ENCODE measurements at regions not wholly inside any gene's neighbourhood (a gene's known extent, or its start where the extent isn't known, plus 50 kb on each side); places are given as distances from the start of the nearest gene placed in this dataset.

DNA sequence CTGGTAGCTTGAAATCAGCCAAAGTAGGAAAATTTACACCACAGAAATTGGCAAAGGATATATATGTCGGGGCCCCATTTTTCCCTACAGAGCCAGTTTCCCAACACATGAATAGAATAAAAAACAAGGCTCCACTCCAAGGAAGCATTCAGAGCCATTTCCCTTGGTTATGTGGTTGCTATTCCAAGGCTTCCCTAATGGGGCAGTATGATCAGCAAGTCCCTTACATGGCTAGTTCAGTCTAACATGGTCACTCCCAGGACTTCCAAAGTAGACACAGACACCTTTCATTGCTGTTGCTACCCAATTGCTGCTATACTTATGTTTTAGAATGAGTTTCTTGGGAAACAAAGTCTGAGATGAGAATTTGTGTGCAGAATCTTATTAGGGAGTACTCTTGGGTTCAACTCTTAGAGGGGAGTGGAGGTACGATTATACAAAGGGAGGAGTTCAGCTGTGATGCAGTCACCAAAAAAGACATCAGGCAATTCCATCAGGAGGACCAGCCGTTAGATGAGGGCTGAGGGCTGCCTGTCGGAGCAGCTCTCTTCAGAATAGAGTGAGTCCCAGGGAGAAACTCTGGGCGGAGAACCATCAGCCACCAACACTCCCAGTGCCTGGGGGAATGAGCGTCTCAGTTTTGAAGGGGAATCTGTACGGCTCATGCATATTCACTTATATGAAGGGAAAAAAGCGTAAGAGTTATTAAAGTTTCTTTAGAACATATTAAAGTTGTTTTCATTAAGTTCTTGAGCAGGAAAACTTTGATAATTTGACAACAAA is 92.9 kb downstream of the C21orf91 start:
- no peaks in the 10 kb centered on the region for H3K36me3 ChIP-seq (replicated peaks in 1 of 2; ENCODE audit: control insufficient read depth in 1 of 2, insufficient read depth in 2 of 2, low read length in 2 of 2)
- H3K4me2 ChIP-seq (ENCODE audit: low read depth, low read length): no peak overlapping the region
- in situ Hi-C loops (cut with HindIII; ENCODE audit: extremely low pct_ligation_motif_present, low pct_unique_long_range_greater_than_20kb): no loop called here
- intact Hi-C loops (cut with micrococcal nuclease; ENCODE audit: unreplicated experiment): no loop called here
- H3K4me3 ChIP-seq (replicated peaks in 1 of 3; ENCODE audit: insufficient read depth in 1 of 3, low read depth in 2 of 3, low read length in 3 of 3): no peak overlapping the region
- CTCF ChIA-PET (ENCODE audit: low intra/inter-chr PET ratio, low total read pairs): no interaction called here
- FAIRE-seq (no peak), DNase-seq (ENCODE audit: low spot score) (peak; percentile 10), ATAC-seq (peak; percentile 92)
- no peak overlapping the region for H3K9ac ChIP-seq (ENCODE audit: insufficient read depth, low read depth, low read length)
- H3K27ac ChIP-seq (ENCODE audit: extremely low read length, insufficient read depth, low read length): no peak overlapping the region
- H4K20me1 ChIP-seq (ENCODE audit: insufficient read depth, low read length): no peaks in the 10 kb centered on the region
- WGBS (ENCODE audit: low lambda C conversion rate): 28% methylated on average over 8 of the region's 8 CpGs
- no TSS peak for BruUV-seq (replicated peaks)
- POLR2A ChIA-PET: no interaction called here
- peaks cover 0 to 8% of the 10 kb centered on the region in 2 experiments; a peak in 2 of 5 replicates for H3K27me3 ChIP-seq (ENCODE audit: control insufficient read depth in 1 of 2, insufficient read depth in 2 of 2, low read length in 2 of 2)
- H3K4me1 ChIP-seq (ENCODE audit: insufficient read depth, low read length): no peaks in the 10 kb centered on the region
- no peaks in the 10 kb centered on the region for H3K9me3 ChIP-seq (ENCODE audit: low read length)
- TF ChIP-seq SRF (IDR thresholded peaks at IDR 0.05; ENCODE audit: low read depth, low read length): peak; percentile 39; the same call in 1 of the 2 replicates
- TF ChIP-seq, protein P1, sequence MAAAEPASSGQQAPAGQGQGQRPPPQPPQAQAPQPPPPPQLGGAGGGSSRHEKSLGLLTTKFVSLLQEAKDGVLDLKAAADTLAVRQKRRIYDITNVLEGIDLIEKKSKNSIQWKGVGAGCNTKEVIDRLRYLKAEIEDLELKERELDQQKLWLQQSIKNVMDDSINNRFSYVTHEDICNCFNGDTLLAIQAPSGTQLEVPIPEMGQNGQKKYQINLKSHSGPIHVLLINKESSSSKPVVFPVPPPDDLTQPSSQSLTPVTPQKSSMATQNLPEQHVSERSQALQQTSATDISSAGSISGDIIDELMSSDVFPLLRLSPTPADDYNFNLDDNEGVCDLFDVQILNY (CRISPR knock-in tag; conservative IDR thresholded peaks at IDR 0.05): no peak
- peak; percentile 34 for TF ChIP-seq STAG1 (CRISPR knock-in tag; IDR thresholded peaks at IDR 0.05)
- TF ChIP-seq, protein P2, sequence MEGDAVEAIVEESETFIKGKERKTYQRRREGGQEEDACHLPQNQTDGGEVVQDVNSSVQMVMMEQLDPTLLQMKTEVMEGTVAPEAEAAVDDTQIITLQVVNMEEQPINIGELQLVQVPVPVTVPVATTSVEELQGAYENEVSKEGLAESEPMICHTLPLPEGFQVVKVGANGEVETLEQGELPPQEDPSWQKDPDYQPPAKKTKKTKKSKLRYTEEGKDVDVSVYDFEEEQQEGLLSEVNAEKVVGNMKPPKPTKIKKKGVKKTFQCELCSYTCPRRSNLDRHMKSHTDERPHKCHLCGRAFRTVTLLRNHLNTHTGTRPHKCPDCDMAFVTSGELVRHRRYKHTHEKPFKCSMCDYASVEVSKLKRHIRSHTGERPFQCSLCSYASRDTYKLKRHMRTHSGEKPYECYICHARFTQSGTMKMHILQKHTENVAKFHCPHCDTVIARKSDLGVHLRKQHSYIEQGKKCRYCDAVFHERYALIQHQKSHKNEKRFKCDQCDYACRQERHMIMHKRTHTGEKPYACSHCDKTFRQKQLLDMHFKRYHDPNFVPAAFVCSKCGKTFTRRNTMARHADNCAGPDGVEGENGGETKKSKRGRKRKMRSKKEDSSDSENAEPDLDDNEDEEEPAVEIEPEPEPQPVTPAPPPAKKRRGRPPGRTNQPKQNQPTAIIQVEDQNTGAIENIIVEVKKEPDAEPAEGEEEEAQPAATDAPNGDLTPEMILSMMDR (CRISPR knock-in tag; IDR thresholded peaks at IDR 0.05): 0 out of 2 replicates have a peak, but pooled peaks have one; percentile 4
- no peaks in the 10 kb centered on the region for H3K79me2 ChIP-seq (ENCODE audit: insufficient read depth, low read length)
- no peak overlapping the region for H2AFZ ChIP-seq (ENCODE audit: low read length)

DNA sequence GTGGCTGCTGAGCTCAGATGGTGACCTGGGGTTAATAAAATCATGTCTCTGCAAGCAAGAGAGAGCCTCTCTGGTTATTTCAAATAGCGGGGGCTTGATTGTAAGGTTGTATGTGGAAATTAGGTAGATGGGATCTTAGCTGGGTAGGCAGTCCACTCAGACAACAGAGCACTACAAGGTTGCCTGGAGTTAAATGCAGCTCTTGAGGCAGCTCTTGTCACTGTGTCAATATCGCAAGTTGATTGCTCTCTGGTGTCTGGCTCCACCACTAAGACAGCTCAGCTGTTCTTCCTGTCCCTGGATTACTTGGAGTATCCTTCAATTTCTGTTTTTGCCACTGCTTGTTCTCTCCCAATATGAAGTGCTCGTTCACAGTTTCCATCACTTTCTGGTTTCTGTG is 93.8 kb downstream of the C21orf91 start:
- no peak for DNase-seq (ENCODE audit: low spot score)
- Histone ChIP-seq H4K20me1 (ENCODE audit: insufficient read depth, low read length) (no peaks in the 10 kb centered on the region), H3K79me2 (ENCODE audit: insufficient read depth, low read length) (no peaks in the 10 kb centered on the region), H3K4me3 (replicated peaks in 1 of 3; ENCODE audit: insufficient read depth in 1 of 3, low read depth in 2 of 3, low read length in 3 of 3) (no peak overlapping the region), H3K9ac (ENCODE audit: insufficient read depth, low read depth, low read length) (no peak overlapping the region), H3K27ac (ENCODE audit: extremely low read length, insufficient read depth, low read length) (no peak overlapping the region), H2AFZ (ENCODE audit: low read length) (no peak overlapping the region), H3K4me1 (ENCODE audit: insufficient read depth, low read length) (no peaks in the 10 kb centered on the region), H3K4me2 (ENCODE audit: low read depth, low read length) (no peak overlapping the region), H3K27me3 (ENCODE audit: control insufficient read depth in 1 of 2, insufficient read depth in 2 of 2, low read length in 2 of 2) (peaks cover 0 to 4% of the 10 kb centered on the region in 2 experiments; a peak in 1 of 5 replicates), H3K36me3 (replicated peaks in 1 of 2; ENCODE audit: control insufficient read depth in 1 of 2, insufficient read depth in 2 of 2, low read length in 2 of 2) (no peaks in the 10 kb centered on the region), H3K9me3 (ENCODE audit: low read length) (no peaks in the 10 kb centered on the region)
- in situ Hi-C loops (cut with HindIII; ENCODE audit: extremely low pct_ligation_motif_present, low pct_unique_long_range_greater_than_20kb): no loop called here
- 0 out of 3 replicates have a peak, but pooled peaks have one; percentile 35 for ATAC-seq
- WGBS (ENCODE audit: low lambda C conversion rate): 2% methylated on average over 3 of the region's 3 CpGs
- FAIRE-seq: no peak
- no TSS peak for BruUV-seq (replicated peaks)
- ChIA-PET POLR2A (no interaction called here), CTCF (ENCODE audit: low intra/inter-chr PET ratio, low total read pairs) (no interaction called here)
- intact Hi-C loops (cut with micrococcal nuclease; ENCODE audit: unreplicated experiment): no loop called here
- TF ChIP-seq, protein P3, sequence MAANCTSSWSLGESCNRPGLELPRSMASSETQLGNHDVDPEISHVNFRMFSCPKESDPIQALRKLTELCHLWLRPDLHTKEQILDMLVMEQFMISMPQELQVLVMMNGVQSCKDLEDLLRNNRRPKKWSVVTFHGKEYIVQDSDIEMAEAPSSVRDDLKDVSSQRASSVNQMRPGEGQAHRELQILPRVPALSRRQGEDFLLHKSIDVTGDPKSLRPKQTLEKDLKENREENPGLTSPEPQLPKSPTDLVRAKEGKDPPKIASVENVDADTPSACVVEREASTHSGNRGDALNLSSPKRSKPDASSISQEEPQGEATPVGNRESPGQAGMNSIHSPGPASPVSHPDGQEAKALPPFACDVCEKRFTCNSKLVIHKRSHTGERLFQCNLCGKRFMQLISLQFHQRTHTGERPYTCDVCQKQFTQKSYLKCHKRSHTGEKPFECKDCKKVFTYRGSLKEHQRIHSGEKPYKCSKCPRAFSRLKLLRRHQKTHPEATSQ (CRISPR knock-in tag; IDR thresholded peaks at IDR 0.05; ENCODE audit: borderline replicate concordance): no peak
- TF ChIP-seq ZFX (CRISPR knock-in tag; IDR thresholded peaks at IDR 0.05; ENCODE audit: low read depth) (no peak), XBP1 (CRISPR knock-in tag; IDR thresholded peaks at IDR 0.05) (no peak), RELA (CRISPR knock-in tag; IDR thresholded peaks at IDR 0.05) (no peak), ZSCAN12 (CRISPR knock-in tag; IDR thresholded peaks at IDR 0.05) (no peak), RBFOX2 (IDR thresholded peaks at IDR 0.05; ENCODE audit: low read depth, low read length) (no peak), MED13 (CRISPR knock-in tag; IDR thresholded peaks at IDR 0.05) (no peak), NPAS2 (CRISPR knock-in tag; IDR thresholded peaks at IDR 0.05; ENCODE audit: borderline replicate concordance) (no peak)
- TF ChIP-seq, protein P4, sequence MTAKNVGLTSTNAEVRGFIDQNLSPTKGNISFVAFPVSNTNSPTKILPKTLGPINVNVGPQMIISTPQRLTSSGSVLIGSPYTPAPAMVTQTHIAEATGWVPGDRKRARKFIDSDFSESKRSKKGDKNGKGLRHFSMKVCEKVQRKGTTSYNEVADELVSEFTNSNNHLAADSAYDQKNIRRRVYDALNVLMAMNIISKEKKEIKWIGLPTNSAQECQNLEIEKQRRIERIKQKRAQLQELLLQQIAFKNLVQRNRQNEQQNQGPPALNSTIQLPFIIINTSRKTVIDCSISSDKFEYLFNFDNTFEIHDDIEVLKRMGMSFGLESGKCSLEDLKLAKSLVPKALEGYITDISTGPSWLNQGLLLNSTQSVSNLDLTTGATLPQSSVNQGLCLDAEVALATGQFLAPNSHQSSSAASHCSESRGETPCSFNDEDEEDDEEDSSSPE (CRISPR knock-in tag; IDR thresholded peaks at IDR 0.05): no peak
